ENCODE measurements at regions not wholly inside any gene's neighbourhood (a gene's known extent, or its start where the extent isn't known, plus 50 kb on each side); places are given as distances from the start of the nearest gene placed in this dataset.

DNA sequence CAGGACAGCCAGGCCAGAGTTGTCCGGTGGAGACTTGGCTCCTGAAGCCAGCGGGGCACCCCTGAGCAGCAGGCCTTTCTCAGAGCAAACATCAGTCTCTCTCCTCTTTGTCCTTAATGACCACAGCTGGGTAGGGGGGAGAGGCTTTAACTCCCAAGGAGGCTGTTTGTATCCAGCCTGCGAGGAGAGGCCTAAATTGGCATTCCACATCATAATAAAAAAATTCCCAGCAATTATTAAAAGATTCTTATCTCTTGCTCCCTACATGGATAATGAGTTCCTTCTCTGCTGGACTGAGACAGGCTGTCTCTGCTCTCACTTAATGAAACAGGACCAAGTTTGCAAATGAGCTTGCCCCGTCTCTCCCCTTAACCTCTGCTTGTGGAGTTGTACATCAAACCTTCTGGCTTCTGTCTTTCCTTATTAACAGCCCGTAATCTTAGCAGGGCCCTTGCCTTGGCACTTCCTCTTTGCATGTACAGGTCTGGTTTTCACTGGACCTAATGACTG lies 838.2 kb downstream of the MAFB start:
- H3K27me3 ChIP-seq (ENCODE audit: insufficient read depth, poor library complexity, severe bottlenecking) = no peaks in the 10 kb centered on the region
- TF ChIP-seq POLR2AphosphoS5 (IDR thresholded peaks at IDR 0.05; ENCODE audit: low read depth) = no peak
- TF ChIP-seq, protein P1, sequence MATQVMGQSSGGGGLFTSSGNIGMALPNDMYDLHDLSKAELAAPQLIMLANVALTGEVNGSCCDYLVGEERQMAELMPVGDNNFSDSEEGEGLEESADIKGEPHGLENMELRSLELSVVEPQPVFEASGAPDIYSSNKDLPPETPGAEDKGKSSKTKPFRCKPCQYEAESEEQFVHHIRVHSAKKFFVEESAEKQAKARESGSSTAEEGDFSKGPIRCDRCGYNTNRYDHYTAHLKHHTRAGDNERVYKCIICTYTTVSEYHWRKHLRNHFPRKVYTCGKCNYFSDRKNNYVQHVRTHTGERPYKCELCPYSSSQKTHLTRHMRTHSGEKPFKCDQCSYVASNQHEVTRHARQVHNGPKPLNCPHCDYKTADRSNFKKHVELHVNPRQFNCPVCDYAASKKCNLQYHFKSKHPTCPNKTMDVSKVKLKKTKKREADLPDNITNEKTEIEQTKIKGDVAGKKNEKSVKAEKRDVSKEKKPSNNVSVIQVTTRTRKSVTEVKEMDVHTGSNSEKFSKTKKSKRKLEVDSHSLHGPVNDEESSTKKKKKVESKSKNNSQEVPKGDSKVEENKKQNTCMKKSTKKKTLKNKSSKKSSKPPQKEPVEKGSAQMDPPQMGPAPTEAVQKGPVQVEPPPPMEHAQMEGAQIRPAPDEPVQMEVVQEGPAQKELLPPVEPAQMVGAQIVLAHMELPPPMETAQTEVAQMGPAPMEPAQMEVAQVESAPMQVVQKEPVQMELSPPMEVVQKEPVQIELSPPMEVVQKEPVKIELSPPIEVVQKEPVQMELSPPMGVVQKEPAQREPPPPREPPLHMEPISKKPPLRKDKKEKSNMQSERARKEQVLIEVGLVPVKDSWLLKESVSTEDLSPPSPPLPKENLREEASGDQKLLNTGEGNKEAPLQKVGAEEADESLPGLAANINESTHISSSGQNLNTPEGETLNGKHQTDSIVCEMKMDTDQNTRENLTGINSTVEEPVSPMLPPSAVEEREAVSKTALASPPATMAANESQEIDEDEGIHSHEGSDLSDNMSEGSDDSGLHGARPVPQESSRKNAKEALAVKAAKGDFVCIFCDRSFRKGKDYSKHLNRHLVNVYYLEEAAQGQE (IDR thresholded peaks at IDR 0.05; ENCODE audit: insufficient replicate concordance, low read depth) = no peak
- TF ChIP-seq GABPA (IDR thresholded peaks at IDR 0.05; ENCODE audit: low read depth) = no peak
- TF ChIP-seq SPI1 (IDR thresholded peaks at IDR 0.05; ENCODE audit: borderline replicate concordance, low read depth) = peak; percentile 51; the same call in 1 of the 2 replicates
- TF ChIP-seq, protein P2, sequence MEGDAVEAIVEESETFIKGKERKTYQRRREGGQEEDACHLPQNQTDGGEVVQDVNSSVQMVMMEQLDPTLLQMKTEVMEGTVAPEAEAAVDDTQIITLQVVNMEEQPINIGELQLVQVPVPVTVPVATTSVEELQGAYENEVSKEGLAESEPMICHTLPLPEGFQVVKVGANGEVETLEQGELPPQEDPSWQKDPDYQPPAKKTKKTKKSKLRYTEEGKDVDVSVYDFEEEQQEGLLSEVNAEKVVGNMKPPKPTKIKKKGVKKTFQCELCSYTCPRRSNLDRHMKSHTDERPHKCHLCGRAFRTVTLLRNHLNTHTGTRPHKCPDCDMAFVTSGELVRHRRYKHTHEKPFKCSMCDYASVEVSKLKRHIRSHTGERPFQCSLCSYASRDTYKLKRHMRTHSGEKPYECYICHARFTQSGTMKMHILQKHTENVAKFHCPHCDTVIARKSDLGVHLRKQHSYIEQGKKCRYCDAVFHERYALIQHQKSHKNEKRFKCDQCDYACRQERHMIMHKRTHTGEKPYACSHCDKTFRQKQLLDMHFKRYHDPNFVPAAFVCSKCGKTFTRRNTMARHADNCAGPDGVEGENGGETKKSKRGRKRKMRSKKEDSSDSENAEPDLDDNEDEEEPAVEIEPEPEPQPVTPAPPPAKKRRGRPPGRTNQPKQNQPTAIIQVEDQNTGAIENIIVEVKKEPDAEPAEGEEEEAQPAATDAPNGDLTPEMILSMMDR (IDR thresholded peaks at IDR 0.05; ENCODE audit: insufficient read depth, low read length) = no peak
- no peak overlapping the region for H3K4me3 ChIP-seq (replicated peaks; ENCODE audit: insufficient read depth, low read length)
- no peak for DNase-seq (ENCODE audit: low read depth in 1 of 2, low spot score in 1 of 2)
- H3K27ac ChIP-seq (replicated peaks) = no peak overlapping the region

DNA sequence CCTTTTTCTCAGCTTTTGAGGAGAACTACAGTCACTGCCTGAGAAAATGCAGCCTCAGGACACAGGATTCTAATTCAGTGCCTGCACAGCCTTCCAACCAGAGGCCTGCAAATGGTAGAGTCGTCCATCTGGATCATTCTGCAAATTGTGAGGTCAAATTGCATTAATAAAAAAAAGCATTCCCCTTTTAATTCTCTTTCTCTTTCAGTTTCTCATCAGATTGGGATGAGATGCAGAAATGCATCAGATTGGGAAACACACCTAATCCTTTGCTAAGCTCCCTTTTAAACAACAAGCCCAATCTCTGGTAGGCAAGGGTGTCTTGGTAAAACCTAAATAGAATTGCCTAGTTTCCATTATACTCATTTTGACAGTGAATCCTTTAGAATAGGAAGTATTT lies 838.8 kb downstream of the MAFB start:
- TF ChIP-seq, protein P2 (IDR thresholded peaks at IDR 0.05; ENCODE audit: insufficient read depth, low read length) = no peak
- no peak overlapping the region for H3K4me3 ChIP-seq (replicated peaks; ENCODE audit: insufficient read depth, low read length)
- DNase-seq (ENCODE audit: low read depth in 1 of 2, low spot score in 1 of 2) = no peak
- no peak overlapping the region for H3K27ac ChIP-seq (replicated peaks)
- no peaks in the 10 kb centered on the region for H3K27me3 ChIP-seq (ENCODE audit: insufficient read depth, poor library complexity, severe bottlenecking)

DNA sequence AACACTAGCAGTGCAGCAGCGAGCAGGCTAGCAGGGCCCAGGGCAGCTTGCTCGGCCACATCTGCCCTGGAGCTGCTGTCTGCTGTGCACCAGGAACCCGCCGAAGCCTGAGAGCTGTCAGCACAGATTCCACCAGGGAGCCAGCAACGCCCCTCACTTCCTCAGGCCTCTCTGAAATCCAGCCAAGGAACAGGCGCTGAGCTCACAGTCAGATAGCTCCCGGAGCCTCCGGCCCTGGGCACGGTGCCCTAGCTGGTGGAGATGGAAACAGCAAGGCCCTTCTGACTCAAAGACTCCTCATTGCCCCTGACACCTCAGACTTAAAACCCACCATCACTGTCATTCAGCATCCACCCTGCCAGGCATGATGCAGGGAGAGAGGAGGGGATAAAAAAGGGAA lies 839.4 kb downstream of the MAFB start:
- Histone ChIP-seq H3K4me3 (replicated peaks; ENCODE audit: insufficient read depth, low read length) (no peak overlapping the region), H3K27me3 (ENCODE audit: insufficient read depth, poor library complexity, severe bottlenecking) (no peaks in the 10 kb centered on the region), H3K27ac (replicated peaks) (no peak overlapping the region)
- DNase-seq (ENCODE audit: low read depth in 1 of 2, low spot score in 1 of 2) = no peak
- TF ChIP-seq GABPA (IDR thresholded peaks at IDR 0.05; ENCODE audit: low read depth) = no peak
- TF ChIP-seq, protein P1 (IDR thresholded peaks at IDR 0.05; ENCODE audit: insufficient replicate concordance, low read depth) = no peak
- no peak for TF ChIP-seq POLR2AphosphoS5 (IDR thresholded peaks at IDR 0.05; ENCODE audit: low read depth)
- no peak for TF ChIP-seq SPI1 (IDR thresholded peaks at IDR 0.05; ENCODE audit: borderline replicate concordance, low read depth)
- TF ChIP-seq, protein P2 (IDR thresholded peaks at IDR 0.05; ENCODE audit: insufficient read depth, low read length) = no peak

DNA sequence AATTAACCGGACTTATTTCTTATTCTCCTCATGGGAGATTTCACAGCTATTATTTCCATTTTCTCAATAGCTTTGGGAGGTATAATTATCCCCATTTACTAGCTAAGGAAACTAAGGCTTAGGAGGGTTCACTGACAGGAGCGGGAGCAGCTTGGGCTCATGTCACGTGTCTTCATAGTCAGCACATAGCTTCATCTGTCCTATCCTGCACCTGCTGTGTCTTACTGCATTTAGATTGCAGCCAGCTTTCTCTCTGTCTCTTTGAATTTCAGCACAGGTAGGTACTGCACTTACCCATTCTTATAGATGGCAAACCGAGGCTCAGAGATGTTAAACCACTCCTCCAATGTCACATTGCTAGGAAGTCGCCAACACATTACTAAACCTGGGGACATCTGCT lies 839.9 kb downstream of the MAFB start:
- no peak for DNase-seq (ENCODE audit: low read depth in 1 of 2, low spot score in 1 of 2)
- Histone ChIP-seq H3K27ac (replicated peaks) (no peak overlapping the region), H3K4me3 (replicated peaks; ENCODE audit: insufficient read depth, low read length) (no peak overlapping the region), H3K27me3 (ENCODE audit: insufficient read depth, poor library complexity, severe bottlenecking) (no peaks in the 10 kb centered on the region)
- TF ChIP-seq GABPA (IDR thresholded peaks at IDR 0.05; ENCODE audit: low read depth) = no peak
- TF ChIP-seq, protein P1 (IDR thresholded peaks at IDR 0.05; ENCODE audit: insufficient replicate concordance, low read depth) = no peak
- TF ChIP-seq, protein P2 (IDR thresholded peaks at IDR 0.05; ENCODE audit: insufficient read depth, low read length) = no peak
- no peak for TF ChIP-seq SPI1 (IDR thresholded peaks at IDR 0.05; ENCODE audit: borderline replicate concordance, low read depth)
- no peak for TF ChIP-seq POLR2AphosphoS5 (IDR thresholded peaks at IDR 0.05; ENCODE audit: low read depth)
